GM23338 (cell line): ENCODE measurements at regions not wholly inside any gene's neighbourhood (a gene's known extent, or its start where the extent isn't known, plus 50 kb on each side); places are given as distances from the start of the nearest gene placed in this dataset.

Experiments used
- ATAC-seq: fragments of 200-7000 bp; cut with Tn5 transposase; 3 replicates; pipeline ENCODE4 v1.9.1; 2020
- DNase-seq: peaks from one replicate; pipeline ENCODE4 v3.0.0-alpha.2; 2015; ENCODE audit warnings: low spot score
- H2AFZ ChIP-seq: fragments of 200-600 bp; sonication (generic); 2 replicates; pipeline ENCODE4 v1.8.0; 2016; ENCODE audit warnings: antibody characterized with exemption, mild to moderate bottlenecking, moderate library complexity
- H3F3A ChIP-seq: fragments of 200-600 bp; sonication (generic); replicated peaks from 2 replicates; pipeline ENCODE4 v1.8.0; 2017; ENCODE audit warnings: antibody characterized with exemption, mixed run types, low read depth
- H3K27ac ChIP-seq: fragments of 200-600 bp; sonication (generic); 2 replicates; pipeline ENCODE4 v1.6.1; 2016; ENCODE audit warnings: low read depth
- H3K27me3 ChIP-seq: fragments of 200-600 bp; sonication (generic); 2 replicates; pipeline ENCODE4 v1.8.0; 2016; ENCODE audit warnings: mild to moderate bottlenecking, mixed run types, moderate library complexity; ENCODE audit not compliant: insufficient read depth
- H3K36me3 ChIP-seq: fragments of 200-600 bp; sonication (generic); 2 replicates; pipeline ENCODE4 v1.8.0; 2016; ENCODE audit warnings: mild to moderate bottlenecking; ENCODE audit not compliant: insufficient read depth
- H3K4me1 ChIP-seq: fragments of 200-600 bp; sonication (generic); 2 replicates; pipeline ENCODE4 v1.8.0; 2016; ENCODE audit warnings: mild to moderate bottlenecking, moderate library complexity; ENCODE audit not compliant: insufficient read depth
- H3K4me2 ChIP-seq: fragments of 200-600 bp; sonication (generic); 2 replicates; pipeline ENCODE4 v1.7.1; 2017; ENCODE audit warnings: mixed run types
- H3K4me3 ChIP-seq: fragments of 200-600 bp; sonication (generic); 2 replicates; pipeline ENCODE4 v1.6.1; 2016; ENCODE audit warnings: mixed run types
- H3K79me2 ChIP-seq: fragments of 200-600 bp; sonication (generic); replicated peaks from 2 replicates; pipeline ENCODE4 v1.8.0; 2017; ENCODE audit warnings: mild to moderate bottlenecking; ENCODE audit not compliant: insufficient read depth
- H3K9me2 ChIP-seq: fragments of 200-600 bp; sonication (generic); 2 replicates; pipeline ENCODE4 v1.8.0; 2017; ENCODE audit not compliant: insufficient read depth
- H4K20me1 ChIP-seq: fragments of 200-600 bp; sonication (generic); replicated peaks from 2 replicates; pipeline ENCODE4 v1.8.0; 2017; ENCODE audit warnings: mild to moderate bottlenecking; ENCODE audit not compliant: insufficient read depth
- H3K27ac Mint-ChIP-seq: 2 replicates; pipeline ENCODE4 v1.8.0; 2020; ENCODE audit warnings: inconsistent platforms, mild to moderate bottlenecking, moderate library complexity, mixed read lengths
- H3K27me3 Mint-ChIP-seq: 3 replicates; pipeline ENCODE4 v1.8.0; 2022; ENCODE audit warnings: low read depth, mild to moderate bottlenecking, moderate library complexity, mixed read lengths, inconsistent platforms; ENCODE audit not compliant: insufficient read depth, poor library complexity
- H3K36me3 Mint-ChIP-seq: 3 replicates; pipeline ENCODE4 v1.8.0; 2021; ENCODE audit warnings: low read depth, mild to moderate bottlenecking, inconsistent platforms, moderate library complexity, mixed read lengths
- H3K4me1 Mint-ChIP-seq: 3 replicates; pipeline ENCODE4 v1.8.0; 2020; ENCODE audit warnings: mild to moderate bottlenecking, inconsistent platforms, mixed read lengths
- H3K4me3 Mint-ChIP-seq: 3 replicates; pipeline ENCODE4 v1.8.0; 2021; ENCODE audit warnings: moderate library complexity, mild to moderate bottlenecking, inconsistent platforms, mixed read lengths
- H3K9me3 Mint-ChIP-seq: 3 replicates; pipeline ENCODE4 v1.8.0; 2020; ENCODE audit warnings: moderate library complexity, mild to moderate bottlenecking, inconsistent platforms, mixed read lengths
- CREB1 ChIP-seq: fragments of 250-450 bp; sonication (Bioruptor Pico); IDR thresholded peaks from 2 replicates; pipeline ENCODE4 v1.5.0; 2020; ENCODE audit warnings: low read depth, mild to moderate bottlenecking, moderate library complexity
- EZH2 ChIP-seq: fragments of 200-600 bp; sonication (generic); IDR thresholded peaks from one replicate; pipeline ENCODE4 v1.8.0; 2017; ENCODE audit warnings: antibody characterized with exemption, mild to moderate bottlenecking, low read depth; ENCODE audit not compliant: unreplicated experiment
- EZH2phosphoT487 ChIP-seq: fragments of 200-600 bp; sonication (generic); IDR thresholded peaks from one replicate; pipeline ENCODE4 v1.8.1; 2018; ENCODE audit warnings: antibody characterized with exemption; ENCODE audit not compliant: unreplicated experiment
- JUNB ChIP-seq: IDR thresholded peaks from one replicate; pipeline ENCODE4 v1.6.1; 2016; ENCODE audit warnings: antibody characterized with exemption; ENCODE audit not compliant: unreplicated experiment
- NANOG ChIP-seq: IDR thresholded peaks from 2 replicates; pipeline ENCODE4 v1.6.1; 2016; ENCODE audit warnings: antibody characterized with exemption, borderline replicate concordance
- POLR2AphosphoS5 ChIP-seq: IDR thresholded peaks from 2 replicates; pipeline ENCODE4 v1.6.1; 2016; ENCODE audit warnings: antibody characterized with exemption, low read depth
- REST ChIP-seq: IDR thresholded peaks from one replicate; pipeline ENCODE4 v1.6.1; 2018; ENCODE audit warnings: antibody characterized with exemption; ENCODE audit not compliant: unreplicated experiment
- STAT1 ChIP-seq: IDR thresholded peaks from one replicate; pipeline ENCODE4 v1.6.1; 2016; ENCODE audit warnings: antibody characterized with exemption; ENCODE audit not compliant: unreplicated experiment
- ZNF114 ChIP-seq: fragments of 250-450 bp; sonication (Bioruptor Pico); IDR thresholded peaks from 2 replicates; pipeline ENCODE4 v1.5.0; 2020; ENCODE audit warnings: mild to moderate bottlenecking, moderate library complexity
- ZNF331 ChIP-seq: fragments of 250-450 bp; sonication (Bioruptor Pico); IDR thresholded peaks from 2 replicates; pipeline ENCODE4 v1.5.0; 2020; ENCODE audit warnings: low read depth, mild to moderate bottlenecking, moderate library complexity
- ZNF462 ChIP-seq: fragments of 250-450 bp; sonication (Bioruptor Pico); IDR thresholded peaks from 2 replicates; pipeline ENCODE4 v1.5.0; 2020; ENCODE audit warnings: mild to moderate bottlenecking, moderate library complexity
- TF ChIP-seq, protein P1 (sequence below): IDR thresholded peaks from 2 replicates; pipeline ENCODE4 v1.6.1; 2016; ENCODE audit warnings: antibody characterized with exemption
- TF ChIP-seq, protein P2 (sequence below), 2 experiments: fragments of 200-600 bp in 1 of 2; sonication (generic) in 1 of 2; conservative IDR thresholded peaks; 2 replicates each; pipeline versions ENCODE4 v1.5.1 to v1.6.1; 2016 to 2017; ENCODE audit warnings: antibody characterized with exemption in 2 of 2, low read depth in 2 of 2, mild to moderate bottlenecking in 2 of 2, moderate library complexity in 1 of 2

- Mint-ChIP-seq H3K27me3 (peaks cover 8% of the 10 kb centered on the region), H3K36me3 (no peaks in the 10 kb centered on the region; the same call in 2 of the 3 replicates), H3K9me3 (no peaks in the 10 kb centered on the region), H3K27ac (peak overlapping the region; percentile 95), H3K4me3 (no peak overlapping the region), H3K4me1 (peaks cover 50% of the 10 kb centered on the region)
- ATAC-seq: no peak
- Histone ChIP-seq H3K9me2 (peaks cover 5% of the 10 kb centered on the region; the same call in 1 of the 2 replicates), H3K4me3 (no peak overlapping the region), H3K4me2 (no peak overlapping the region), H3K4me1 (peaks cover 18% of the 10 kb centered on the region), H2AFZ (no peak overlapping the region), H4K20me1 (no peaks in the 10 kb centered on the region), H3F3A (no peaks in the 10 kb centered on the region), H3K36me3 (no peaks in the 10 kb centered on the region), H3K27me3 (no peaks in the 10 kb centered on the region), H3K79me2 (no peaks in the 10 kb centered on the region), H3K27ac (no peak overlapping the region)
- no peak for DNase-seq
- TF ChIP-seq, protein P1, sequence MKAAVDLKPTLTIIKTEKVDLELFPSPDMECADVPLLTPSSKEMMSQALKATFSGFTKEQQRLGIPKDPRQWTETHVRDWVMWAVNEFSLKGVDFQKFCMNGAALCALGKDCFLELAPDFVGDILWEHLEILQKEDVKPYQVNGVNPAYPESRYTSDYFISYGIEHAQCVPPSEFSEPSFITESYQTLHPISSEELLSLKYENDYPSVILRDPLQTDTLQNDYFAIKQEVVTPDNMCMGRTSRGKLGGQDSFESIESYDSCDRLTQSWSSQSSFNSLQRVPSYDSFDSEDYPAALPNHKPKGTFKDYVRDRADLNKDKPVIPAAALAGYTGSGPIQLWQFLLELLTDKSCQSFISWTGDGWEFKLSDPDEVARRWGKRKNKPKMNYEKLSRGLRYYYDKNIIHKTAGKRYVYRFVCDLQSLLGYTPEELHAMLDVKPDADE: no peak
- no peak for TF ChIP-seq JUNB
- no peak for TF ChIP-seq EZH2phosphoT487
- TF ChIP-seq REST: no peak
- TF ChIP-seq, protein P2, sequence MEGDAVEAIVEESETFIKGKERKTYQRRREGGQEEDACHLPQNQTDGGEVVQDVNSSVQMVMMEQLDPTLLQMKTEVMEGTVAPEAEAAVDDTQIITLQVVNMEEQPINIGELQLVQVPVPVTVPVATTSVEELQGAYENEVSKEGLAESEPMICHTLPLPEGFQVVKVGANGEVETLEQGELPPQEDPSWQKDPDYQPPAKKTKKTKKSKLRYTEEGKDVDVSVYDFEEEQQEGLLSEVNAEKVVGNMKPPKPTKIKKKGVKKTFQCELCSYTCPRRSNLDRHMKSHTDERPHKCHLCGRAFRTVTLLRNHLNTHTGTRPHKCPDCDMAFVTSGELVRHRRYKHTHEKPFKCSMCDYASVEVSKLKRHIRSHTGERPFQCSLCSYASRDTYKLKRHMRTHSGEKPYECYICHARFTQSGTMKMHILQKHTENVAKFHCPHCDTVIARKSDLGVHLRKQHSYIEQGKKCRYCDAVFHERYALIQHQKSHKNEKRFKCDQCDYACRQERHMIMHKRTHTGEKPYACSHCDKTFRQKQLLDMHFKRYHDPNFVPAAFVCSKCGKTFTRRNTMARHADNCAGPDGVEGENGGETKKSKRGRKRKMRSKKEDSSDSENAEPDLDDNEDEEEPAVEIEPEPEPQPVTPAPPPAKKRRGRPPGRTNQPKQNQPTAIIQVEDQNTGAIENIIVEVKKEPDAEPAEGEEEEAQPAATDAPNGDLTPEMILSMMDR (conservative IDR thresholded peaks at IDR 0.05; ENCODE audit: low read depth in 2 of 2): no peak
- no peak for TF ChIP-seq ZNF462 (CRISPR knock-in tag)
- TF ChIP-seq POLR2AphosphoS5: no peak
- TF ChIP-seq NANOG: no peak
- no peak for TF ChIP-seq ZNF114 (CRISPR knock-in tag)
- no peak for TF ChIP-seq STAT1
- no peak for TF ChIP-seq CREB1 (CRISPR knock-in tag)
- TF ChIP-seq ZNF331 (CRISPR knock-in tag): no peak
- TF ChIP-seq EZH2: no peak
These were observed 59.2 kb upstream of the SNX9 start for GRCh38 chr6:157763904-157764177.
